T-helper 2 cell treated with Interferon-gamma antibody and Interleukin-4, amounts not matched to agents 5 μg/mL and 100 μg/mL, for 36 hours (primary cell): ENCODE measurements at regions not wholly inside any gene's neighbourhood (a gene's known extent, or its start where the extent isn't known, plus 50 kb on each side); places are given as distances from the start of the nearest gene placed in this dataset.

ENCODE experiments used
- DNase-seq: peaks from one replicate; pipeline ENCODE4 v3.0.0; 2021; ENCODE audit warnings: low spot score
- H3K27ac Mint-ChIP-seq: one replicate; pipeline ENCODE4 v1.8.0; 2021; ENCODE audit warnings: mild to moderate bottlenecking, mixed read lengths
- H3K27me3 Mint-ChIP-seq: one replicate; pipeline ENCODE4 v1.8.0; 2021; ENCODE audit warnings: low read depth, mixed read lengths
- H3K36me3 Mint-ChIP-seq: one replicate; pipeline ENCODE4 v1.8.0; 2021; ENCODE audit warnings: low read depth, mixed read lengths
- H3K4me1 Mint-ChIP-seq: one replicate; pipeline ENCODE4 v1.8.0; 2021; ENCODE audit warnings: low read depth, mixed read lengths
- H3K4me3 Mint-ChIP-seq: one replicate; pipeline ENCODE4 v1.8.0; 2022; ENCODE audit warnings: mild to moderate bottlenecking, moderate library complexity, mixed read lengths
- H3K9me3 Mint-ChIP-seq: one replicate; pipeline ENCODE4 v1.8.0; 2021; ENCODE audit warnings: mixed read lengths

DNA sequence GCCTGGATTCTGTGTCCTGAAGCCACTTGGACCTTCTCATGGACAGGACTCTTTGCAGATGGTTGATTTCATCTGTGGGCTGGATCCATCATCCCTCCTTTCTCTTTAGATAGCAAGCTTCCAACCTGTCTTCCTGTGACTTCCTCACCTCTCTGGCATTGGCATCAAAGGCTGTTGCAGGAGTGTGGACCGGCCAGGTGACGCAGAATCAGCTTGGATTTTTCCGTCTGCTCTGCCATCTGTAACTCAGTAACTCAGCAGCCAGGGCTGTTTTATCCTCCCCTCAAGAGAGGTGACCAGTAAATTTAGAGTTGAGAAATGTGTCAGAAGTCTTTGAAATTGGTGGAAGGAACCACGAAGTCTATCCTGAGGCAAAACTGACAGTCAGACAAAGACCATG is 701.7 kb upstream of the TMEM132C start:
- DNase-seq: no peak
- peaks cover 27% of the 10 kb centered on the region for H3K9me3 Mint-ChIP-seq
- H3K36me3 Mint-ChIP-seq: peaks cover 22% of the 10 kb centered on the region
- H3K4me1 Mint-ChIP-seq: peaks cover 23% of the 10 kb centered on the region
- H3K27ac Mint-ChIP-seq: no peak overlapping the region
- no peak overlapping the region for H3K4me3 Mint-ChIP-seq
- H3K27me3 Mint-ChIP-seq: peaks cover 8% of the 10 kb centered on the region

DNA sequence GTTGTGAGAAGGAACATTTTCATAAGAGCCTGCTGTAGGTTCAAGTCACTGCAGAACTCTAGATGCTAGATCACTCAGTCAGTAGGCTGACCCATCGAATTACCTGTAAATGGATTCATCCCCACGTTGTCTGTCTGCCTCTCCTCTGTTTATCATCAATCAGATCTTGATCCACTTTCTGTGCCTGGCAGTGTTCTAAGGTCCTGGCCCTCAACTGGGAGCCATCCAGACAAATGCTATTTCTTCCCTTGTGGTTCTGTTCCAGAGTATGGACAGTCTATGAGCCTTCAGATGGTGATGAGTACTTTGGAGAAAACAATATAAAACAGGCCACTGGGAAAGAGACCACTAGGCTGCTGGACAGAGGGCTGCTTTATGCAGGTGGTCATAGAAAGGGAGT is 699.4 kb upstream of the TMEM132C start:
- no peak for DNase-seq
- Mint-ChIP-seq H3K36me3 (peaks cover 16% of the 10 kb centered on the region), H3K9me3 (peaks cover 19% of the 10 kb centered on the region)

DNA sequence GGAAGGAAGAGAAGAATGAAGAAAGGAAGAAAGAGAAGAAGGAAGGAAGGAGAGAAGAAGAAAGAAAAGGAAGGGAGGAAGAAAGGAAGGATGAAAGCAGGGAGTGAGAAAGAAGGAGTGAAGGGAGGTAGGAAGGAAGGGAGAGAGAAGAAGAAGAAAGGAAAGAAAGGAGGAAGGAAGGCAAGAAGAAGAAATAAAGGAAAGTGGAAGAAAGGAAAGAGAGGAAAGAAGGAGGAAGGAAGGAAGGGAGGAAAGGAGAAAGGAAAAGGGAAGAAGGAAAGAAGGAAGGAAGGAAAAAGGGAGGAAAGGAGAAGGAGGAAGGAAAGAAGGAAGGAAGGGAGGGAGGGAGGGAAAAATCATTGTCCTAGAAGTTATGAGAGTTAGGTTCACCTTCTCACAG is 696.6 kb upstream of the TMEM132C start:
- H3K4me1 Mint-ChIP-seq: no peaks in the 10 kb centered on the region
- H3K27me3 Mint-ChIP-seq: peaks cover 26% of the 10 kb centered on the region
- no peak overlapping the region for H3K4me3 Mint-ChIP-seq
- peaks cover 4% of the 10 kb centered on the region for H3K36me3 Mint-ChIP-seq
- peaks cover 7% of the 10 kb centered on the region for H3K9me3 Mint-ChIP-seq
- no peak overlapping the region for H3K27ac Mint-ChIP-seq
- DNase-seq: no peak

More for the DNA sequence above, 699.4 kb upstream of the TMEM132C start:
- peaks cover 15% of the 10 kb centered on the region for H3K27me3 Mint-ChIP-seq
- H3K4me3 Mint-ChIP-seq: no peak overlapping the region
- peak overlapping the region; percentile 20 for H3K27ac Mint-ChIP-seq
- peaks cover 11% of the 10 kb centered on the region for H3K4me1 Mint-ChIP-seq

DNA sequence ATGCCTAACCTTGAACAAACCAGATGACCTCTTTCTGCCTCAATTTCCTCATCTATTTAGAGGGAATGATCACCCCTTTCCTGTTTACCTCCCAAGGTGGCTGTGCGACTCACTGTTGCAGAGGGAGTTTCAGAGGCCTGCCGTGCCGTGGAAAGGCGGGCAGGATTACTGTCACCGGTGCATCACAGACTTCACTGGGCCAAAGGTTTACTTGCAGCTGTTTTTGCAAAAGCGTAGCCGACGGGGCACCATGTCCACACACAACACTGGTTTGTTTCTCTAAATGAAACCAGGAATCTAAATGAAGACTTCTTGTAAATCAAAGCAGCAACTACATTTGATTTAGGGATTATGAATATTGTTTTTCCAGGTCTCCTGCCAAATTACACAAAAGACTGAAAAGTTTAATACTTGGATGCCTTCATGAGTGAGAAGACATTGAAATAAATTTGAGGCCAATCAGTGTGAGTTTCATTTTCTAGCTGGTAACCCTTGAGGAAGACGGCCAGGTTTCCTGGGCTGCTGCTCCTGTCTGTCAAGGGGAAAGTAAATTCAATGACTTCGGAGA is 696.1 kb upstream of the TMEM132C start:
- peaks cover 26% of the 10 kb centered on the region for H3K27me3 Mint-ChIP-seq
- no peak overlapping the region for H3K4me3 Mint-ChIP-seq
- H3K9me3 Mint-ChIP-seq: peaks cover 7% of the 10 kb centered on the region
- H3K36me3 Mint-ChIP-seq: peaks cover 4% of the 10 kb centered on the region
- no peaks in the 10 kb centered on the region for H3K4me1 Mint-ChIP-seq
- H3K27ac Mint-ChIP-seq: no peak overlapping the region
- DNase-seq: no peak

DNA sequence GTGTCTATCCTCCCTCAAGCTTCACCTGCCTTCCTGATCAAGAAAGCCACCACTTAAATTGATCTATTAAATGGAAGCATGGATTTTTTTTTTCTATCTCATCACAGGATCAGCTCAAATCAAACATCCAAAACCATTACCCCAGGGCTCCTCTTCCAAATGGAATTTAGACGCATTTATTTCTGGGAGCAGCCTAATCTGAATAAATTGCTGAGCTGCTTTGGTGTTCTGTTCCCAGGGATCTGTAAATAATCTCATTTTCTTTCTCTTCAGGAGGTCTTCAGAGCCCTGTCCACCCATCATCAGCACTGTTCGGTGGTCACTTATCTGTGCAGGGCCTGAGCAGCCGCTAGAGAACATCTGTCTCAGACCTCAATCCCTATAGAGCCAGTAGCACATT is 695.4 kb upstream of the TMEM132C start:
- no peaks in the 10 kb centered on the region for H3K4me1 Mint-ChIP-seq
- peaks cover 7% of the 10 kb centered on the region for H3K9me3 Mint-ChIP-seq
- no peak overlapping the region for H3K27ac Mint-ChIP-seq
- H3K27me3 Mint-ChIP-seq: peaks cover 26% of the 10 kb centered on the region
- DNase-seq: no peak
- H3K4me3 Mint-ChIP-seq: no peak overlapping the region
- peaks cover 2% of the 10 kb centered on the region for H3K36me3 Mint-ChIP-seq

DNA sequence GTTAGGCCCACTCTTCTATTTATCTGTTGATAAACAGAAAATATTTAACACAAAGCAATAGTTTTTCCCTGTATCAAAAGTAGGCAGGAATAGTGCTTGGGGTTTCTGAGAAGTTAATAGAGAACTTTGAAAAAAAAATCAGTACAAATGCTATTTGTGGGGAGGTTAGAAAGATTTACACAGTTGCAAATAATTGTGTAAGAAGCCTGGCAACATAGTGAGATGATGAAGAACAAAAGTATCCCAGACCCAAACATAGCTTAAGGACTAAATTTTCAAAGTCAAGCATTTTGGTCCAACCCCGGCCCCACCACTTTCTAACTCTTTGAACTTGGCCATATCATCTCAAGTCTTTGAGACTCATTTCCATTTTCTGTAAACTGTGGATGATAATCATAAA is 687.5 kb upstream of the TMEM132C start:
- Mint-ChIP-seq H3K4me1 (no peaks in the 10 kb centered on the region), H3K27me3 (peaks cover 15% of the 10 kb centered on the region), H3K4me3 (no peak overlapping the region), H3K36me3 (no peaks in the 10 kb centered on the region), H3K9me3 (no peaks in the 10 kb centered on the region), H3K27ac (no peak overlapping the region)
- DNase-seq: no peak

DNA sequence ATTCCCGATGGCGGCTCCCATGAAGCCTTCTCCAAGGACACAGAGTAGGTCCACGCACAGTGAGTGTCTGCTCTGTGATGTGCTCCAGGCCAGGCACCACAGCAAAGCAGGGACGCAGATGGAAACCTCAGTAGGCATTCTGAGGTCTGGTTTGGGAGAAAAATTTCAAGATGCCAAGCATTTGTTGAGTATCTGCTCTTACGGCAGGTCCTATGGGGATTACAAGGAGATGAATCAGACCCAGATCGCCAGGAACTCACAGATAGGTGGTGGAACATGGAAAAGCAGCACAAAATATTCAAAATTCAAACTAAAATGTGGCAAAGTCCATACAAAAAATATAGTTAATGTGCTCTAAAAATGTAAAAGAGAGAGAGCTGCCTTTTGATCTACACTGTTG is 684.9 kb upstream of the TMEM132C start:
- Mint-ChIP-seq H3K9me3 (no peaks in the 10 kb centered on the region), H3K4me1 (no peaks in the 10 kb centered on the region), H3K27ac (no peak overlapping the region), H3K27me3 (peaks cover 9% of the 10 kb centered on the region), H3K4me3 (no peak overlapping the region), H3K36me3 (no peaks in the 10 kb centered on the region)
- DNase-seq: no peak

DNA sequence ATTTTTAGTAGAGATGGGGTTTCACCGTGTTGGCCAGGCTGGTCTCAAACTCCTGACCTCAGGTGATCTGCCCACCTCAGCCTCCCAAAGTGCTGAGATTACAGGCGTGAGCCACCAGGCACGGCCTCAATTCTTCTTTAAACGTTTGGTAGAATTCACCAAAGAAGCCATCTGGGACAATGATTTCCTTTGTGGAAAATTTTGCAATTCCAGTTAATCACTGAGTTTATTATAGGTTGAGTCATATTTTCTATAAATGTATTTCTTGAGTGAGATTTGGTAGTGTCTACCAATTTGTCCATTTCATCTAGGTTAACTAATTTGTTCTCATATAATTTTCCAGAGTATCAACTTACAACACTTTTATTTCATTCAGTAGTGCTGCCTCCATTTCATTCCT is 683.9 kb upstream of the TMEM132C start:
- Mint-ChIP-seq H3K9me3 (no peaks in the 10 kb centered on the region), H3K27ac (no peak overlapping the region), H3K36me3 (no peaks in the 10 kb centered on the region), H3K4me1 (no peaks in the 10 kb centered on the region), H3K27me3 (peaks cover 8% of the 10 kb centered on the region), H3K4me3 (no peak overlapping the region)
- DNase-seq: no peak

DNA sequence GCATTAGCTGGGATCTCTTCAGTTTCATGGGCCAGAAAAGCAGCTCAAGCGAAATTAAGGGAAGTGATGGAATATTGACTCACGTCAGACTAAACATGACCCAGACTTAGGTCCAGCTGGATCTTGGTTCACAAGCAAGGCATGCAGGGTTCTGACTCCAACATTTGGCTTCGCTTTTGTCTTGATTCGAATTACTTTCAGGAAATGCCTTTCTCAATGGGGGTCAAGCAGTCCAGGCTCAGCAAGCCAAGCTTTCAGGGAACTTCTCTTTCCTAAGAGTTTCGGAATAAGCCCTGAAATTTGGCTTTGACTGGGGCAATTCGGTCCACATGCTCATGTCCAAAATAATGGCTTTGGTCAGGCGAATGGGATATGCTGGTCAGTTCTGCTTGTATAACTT is 678.7 kb upstream of the TMEM132C start:
- DNase-seq: no peak
- Mint-ChIP-seq H3K9me3 (no peaks in the 10 kb centered on the region), H3K4me3 (no peak overlapping the region), H3K4me1 (no peaks in the 10 kb centered on the region), H3K27me3 (peaks cover 2% of the 10 kb centered on the region), H3K27ac (no peak overlapping the region), H3K36me3 (no peaks in the 10 kb centered on the region)

DNA sequence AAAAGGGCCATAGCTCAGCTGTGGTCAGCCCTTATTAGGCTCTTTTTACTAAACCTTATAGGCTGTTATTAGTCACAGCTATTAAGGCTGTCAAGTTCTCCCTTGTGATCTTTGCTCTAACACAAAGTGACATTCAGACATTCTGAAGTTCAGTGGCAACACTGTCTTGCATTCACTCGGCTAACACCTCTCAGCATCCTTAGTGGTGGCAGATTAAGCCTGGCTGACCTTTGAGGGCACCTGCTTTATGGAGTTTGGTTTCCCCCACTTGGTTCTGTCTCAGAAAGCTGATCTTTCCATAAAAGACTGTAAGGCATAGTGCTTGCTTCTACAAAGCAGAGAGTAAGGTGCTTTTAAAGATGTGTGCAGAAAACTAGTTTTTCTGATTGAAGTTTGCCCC is 677.4 kb upstream of the TMEM132C start:
- no peaks in the 10 kb centered on the region for H3K36me3 Mint-ChIP-seq
- peaks cover 5% of the 10 kb centered on the region for H3K9me3 Mint-ChIP-seq
- H3K27me3 Mint-ChIP-seq: peaks cover 2% of the 10 kb centered on the region
- DNase-seq: no peak
- H3K4me1 Mint-ChIP-seq: no peaks in the 10 kb centered on the region
- H3K4me3 Mint-ChIP-seq: no peak overlapping the region
- H3K27ac Mint-ChIP-seq: no peak overlapping the region

DNA sequence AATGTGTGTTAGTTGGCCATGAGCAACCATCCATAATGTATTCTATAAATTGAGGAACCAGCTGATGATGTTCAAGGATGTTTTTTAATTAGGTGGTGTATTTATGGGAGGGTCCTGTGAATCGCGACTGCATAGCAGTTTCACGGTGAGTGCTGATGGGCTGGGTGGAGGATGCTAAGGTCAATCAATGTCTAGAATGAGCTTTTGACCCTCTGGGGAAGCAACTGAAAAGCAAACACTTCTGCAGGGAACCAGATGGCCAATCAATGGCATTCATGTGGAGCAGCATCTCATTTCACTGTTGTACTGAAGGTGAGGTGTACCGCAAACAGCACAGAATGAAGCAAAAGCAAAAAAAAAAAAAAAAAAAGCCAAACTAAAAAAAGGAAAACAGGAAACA is 676.1 kb upstream of the TMEM132C start:
- Mint-ChIP-seq H3K27ac (no peak overlapping the region), H3K4me1 (no peaks in the 10 kb centered on the region), H3K27me3 (peaks cover 2% of the 10 kb centered on the region), H3K9me3 (peaks cover 12% of the 10 kb centered on the region), H3K36me3 (no peaks in the 10 kb centered on the region), H3K4me3 (no peak overlapping the region)
- no peak for DNase-seq

DNA sequence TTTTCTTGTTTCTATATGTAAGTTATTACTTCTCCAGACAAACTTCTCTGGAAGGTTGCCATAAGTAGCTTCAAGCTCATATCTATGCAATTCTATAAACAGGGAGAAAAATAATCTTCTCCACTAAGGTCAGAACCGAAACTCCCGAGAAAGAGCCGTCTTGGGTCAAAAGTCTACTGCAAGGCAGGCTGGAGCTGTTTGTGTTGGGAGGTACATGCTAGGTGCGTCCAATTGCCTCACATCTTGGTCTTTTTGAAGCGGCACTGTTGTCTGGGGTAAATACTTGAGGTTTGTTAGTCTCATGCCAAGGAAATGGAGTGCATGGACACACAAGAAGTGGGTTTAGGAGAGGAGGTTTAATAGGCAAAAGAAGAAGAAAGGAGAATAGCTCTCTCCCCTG is 674.7 kb upstream of the TMEM132C start:
- H3K4me3 Mint-ChIP-seq: no peak overlapping the region
- H3K9me3 Mint-ChIP-seq: peaks cover 15% of the 10 kb centered on the region

DNA sequence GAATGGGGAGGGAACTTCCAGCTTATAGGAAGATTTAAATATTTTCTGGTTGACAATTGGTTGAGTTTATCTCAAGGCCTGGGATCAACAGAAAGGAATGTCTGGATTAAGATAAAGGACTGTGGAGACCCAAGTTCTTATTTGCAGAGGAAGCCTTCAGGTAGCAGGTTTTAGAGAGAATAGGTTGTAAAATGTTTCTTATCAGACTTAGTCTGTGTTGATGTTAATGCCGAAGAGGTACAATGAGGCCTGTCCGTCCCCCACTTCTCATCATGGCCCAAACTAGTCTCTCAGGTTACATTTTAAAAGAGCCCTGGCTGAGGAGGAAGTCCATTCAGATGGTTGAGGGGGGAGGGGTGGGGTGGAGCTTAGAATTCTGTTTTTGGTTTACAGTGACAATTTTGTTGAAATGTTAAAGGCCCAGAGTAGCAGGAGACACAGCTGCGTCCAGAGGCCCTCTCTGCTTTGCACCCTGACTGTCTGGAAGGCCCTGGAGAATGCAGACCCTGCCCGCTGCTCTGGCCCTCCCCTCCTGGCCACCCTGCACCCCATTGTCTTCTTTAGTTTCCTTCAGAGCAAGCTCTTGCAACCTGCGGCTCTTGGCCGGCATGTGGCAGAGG is 672.5 kb upstream of the TMEM132C start:
- no peaks in the 10 kb centered on the region for H3K4me1 Mint-ChIP-seq
- no peaks in the 10 kb centered on the region for H3K27me3 Mint-ChIP-seq
- no peaks in the 10 kb centered on the region for H3K36me3 Mint-ChIP-seq
- H3K27ac Mint-ChIP-seq: no peak overlapping the region
- no peak for DNase-seq
- H3K4me3 Mint-ChIP-seq: no peak overlapping the region
- peaks cover 16% of the 10 kb centered on the region for H3K9me3 Mint-ChIP-seq

More for the DNA sequence above, 674.7 kb upstream of the TMEM132C start:
- Mint-ChIP-seq H3K27ac (no peak overlapping the region), H3K4me1 (no peaks in the 10 kb centered on the region), H3K27me3 (peaks cover 2% of the 10 kb centered on the region), H3K36me3 (no peaks in the 10 kb centered on the region)
- DNase-seq: no peak

DNA sequence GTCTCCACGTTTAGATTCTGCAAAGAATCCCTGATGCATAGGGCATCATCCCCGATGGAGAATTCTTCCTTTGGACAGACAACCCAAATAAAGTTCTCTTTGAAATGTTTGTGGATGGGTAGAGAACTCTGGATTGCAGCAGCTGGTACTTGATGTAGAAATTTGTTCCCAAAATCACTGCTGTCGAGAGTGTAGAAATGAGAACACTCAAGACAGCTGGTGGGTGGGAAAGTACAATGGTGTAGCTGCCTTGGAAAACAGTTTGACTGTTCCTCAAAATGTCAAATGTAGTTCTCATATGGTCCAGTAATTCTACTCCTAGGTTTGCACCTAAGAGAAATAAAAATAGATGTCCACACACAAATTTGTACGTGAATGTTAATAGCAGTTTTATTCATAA is 671.5 kb upstream of the TMEM132C start:
- Mint-ChIP-seq H3K4me1 (no peaks in the 10 kb centered on the region), H3K4me3 (no peak overlapping the region), H3K27me3 (no peaks in the 10 kb centered on the region), H3K36me3 (no peaks in the 10 kb centered on the region), H3K9me3 (peaks cover 16% of the 10 kb centered on the region), H3K27ac (no peak overlapping the region)
- DNase-seq: no peak

DNA sequence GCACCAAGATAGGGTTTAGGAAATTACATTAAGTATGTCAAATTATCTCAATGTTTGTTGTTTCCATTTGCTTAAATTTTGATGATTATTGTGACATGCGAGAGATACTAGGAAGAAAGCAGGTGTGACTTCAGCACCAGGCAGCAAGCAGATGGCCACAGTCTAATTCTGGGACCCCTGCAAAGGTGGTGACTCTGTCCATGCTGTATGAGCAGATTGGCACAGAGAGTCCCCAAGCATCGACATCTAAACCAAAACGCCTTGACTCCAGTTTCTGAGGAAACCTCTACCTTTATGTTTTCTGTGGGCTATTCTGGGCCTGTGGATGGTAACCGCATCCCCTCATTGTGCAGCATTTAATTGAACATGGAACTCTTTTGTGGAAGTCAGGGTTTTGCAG is 670.1 kb upstream of the TMEM132C start:
- Mint-ChIP-seq H3K4me3 (no peak overlapping the region), H3K27ac (no peak overlapping the region), H3K27me3 (no peaks in the 10 kb centered on the region), H3K9me3 (peaks cover 16% of the 10 kb centered on the region), H3K36me3 (no peaks in the 10 kb centered on the region), H3K4me1 (no peaks in the 10 kb centered on the region)
- no peak for DNase-seq
